COLO668 (cell line): ENCODE measurements at regions not wholly inside any gene's neighbourhood (a gene's known extent, or its start where the extent isn't known, plus 50 kb on each side); places are given as distances from the start of the nearest gene placed in this dataset.
A peak's percentile ranks its signal among the peaks of the same experiment; 100 is the strongest.

Experiments used
- DNase-seq: peaks from one replicate; lab custom pipeline; 2025; ENCODE audit not compliant: unreplicated experiment; lab: John Stamatoyannopoulos, UW

DNA sequence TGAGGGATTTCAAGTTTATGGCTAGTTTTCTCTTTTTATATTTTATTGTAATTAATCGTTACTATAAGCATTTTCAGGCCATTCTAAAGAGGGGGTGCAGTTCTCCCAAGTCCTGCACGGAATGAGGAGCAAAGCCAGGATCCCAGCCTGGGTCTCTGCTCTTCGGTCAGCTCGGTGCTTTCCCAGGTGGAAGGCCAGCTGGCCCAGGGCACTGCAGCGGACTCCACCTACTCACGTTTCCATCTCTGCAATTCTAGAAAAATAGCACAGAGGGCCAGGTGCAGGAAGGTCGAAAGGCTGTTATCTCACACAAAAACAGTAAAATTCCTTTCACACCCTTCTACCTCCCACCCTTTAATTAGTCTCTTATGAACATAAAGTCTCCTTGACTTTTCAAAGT, 59.5 kb upstream of the HES1 start:
- no peak for DNase-seq

DNA sequence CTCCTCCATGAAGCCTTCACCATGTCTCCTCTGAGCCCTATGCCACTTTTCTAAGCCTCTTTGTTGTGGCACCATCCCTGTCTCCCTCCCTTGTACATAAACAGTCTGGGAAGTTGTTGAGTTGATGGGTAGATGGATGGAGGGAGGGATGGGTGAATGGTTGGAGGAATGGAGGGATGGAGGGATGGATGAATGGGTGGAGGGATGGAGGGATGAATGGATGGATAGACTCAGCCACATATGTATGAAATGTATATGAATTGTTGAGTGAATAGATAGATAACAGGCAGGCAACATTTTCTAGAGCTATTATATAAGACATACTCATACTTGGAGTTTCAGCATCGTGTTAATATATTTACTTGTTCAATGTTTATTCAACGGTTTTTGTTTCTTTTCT, 58.3 kb upstream of the HES1 start:
- no peak for DNase-seq

DNA sequence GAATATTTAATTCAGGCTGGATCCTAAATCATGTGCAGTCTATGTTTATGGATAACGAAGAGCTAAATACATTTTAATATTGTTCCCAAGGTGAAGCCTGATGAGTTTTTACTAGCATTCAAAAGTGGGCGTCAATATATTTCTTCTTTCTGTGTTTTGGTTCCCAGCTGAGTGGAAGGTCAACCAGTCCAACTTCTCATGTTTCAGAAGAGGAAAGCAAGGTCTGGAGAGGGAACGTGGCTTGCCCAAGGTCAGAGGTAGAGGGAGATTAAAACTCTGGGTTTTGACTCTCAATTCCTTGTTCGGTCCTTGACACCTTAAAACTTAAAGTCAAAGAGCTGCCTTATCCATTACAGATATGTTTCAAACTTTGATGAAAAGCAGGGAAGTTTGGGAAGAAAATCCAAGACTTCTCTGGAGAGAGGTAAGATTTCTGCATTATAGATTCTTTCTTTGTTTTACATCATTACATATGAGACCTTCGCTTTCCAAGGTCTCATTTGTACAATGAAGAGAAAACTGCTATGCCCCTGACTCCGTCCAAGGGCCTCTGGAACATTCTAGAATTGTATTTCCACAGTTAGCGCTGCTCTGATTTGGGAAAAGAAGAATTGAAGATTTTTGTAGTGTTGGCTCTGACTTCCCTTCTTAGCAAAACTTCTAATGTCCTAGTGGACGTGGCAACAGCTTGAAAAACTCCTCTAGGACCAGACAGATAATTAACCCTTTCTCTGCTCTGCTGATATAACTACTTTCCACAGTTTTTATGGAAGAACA, 57.7 kb upstream of the HES1 start:
- no peak for DNase-seq

DNA sequence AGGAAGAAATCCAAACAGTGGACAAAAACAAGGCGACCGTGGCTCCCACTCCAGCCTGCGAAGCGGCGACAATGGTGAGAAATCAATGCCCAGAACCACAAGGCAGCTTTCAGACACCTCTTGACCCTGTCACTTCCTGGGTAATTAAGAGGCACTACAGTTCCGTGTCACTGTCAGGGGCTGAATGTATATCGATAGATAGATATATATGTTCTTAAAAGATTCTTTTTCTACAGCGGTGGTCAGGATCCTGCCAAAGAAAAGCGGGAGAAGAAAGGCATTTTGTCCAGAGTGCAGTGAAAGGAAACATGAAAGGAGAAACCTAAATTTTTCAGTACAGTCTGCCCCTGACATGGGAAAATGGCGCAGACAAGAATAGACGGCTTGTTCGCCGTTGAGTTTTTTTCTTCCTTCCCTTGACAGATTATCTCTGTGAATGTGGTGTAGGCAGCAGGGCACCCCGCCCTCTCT, 56.2 kb upstream of the HES1 start:
- DNase-seq = peak; percentile 13

DNA sequence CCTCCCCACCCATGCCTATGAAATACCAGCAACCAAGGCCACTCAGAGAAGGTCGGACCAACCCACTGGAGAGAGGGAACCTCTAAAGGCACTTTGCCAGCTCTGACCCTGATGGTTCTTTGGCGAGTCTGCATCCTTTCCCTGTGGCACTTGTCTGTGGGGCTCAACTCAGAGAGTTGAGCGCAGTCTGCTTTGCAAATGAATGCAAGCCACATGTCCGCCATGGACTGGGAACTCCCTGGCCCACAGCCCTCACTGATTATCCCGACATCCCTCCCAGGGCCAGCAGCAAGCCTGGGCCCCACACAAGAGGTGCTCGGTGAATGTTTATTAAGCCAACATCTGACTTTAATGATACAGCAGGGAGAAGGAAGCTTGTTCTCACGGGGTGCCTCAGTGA, 55.5 kb upstream of the HES1 start:
- DNase-seq = no peak

DNA sequence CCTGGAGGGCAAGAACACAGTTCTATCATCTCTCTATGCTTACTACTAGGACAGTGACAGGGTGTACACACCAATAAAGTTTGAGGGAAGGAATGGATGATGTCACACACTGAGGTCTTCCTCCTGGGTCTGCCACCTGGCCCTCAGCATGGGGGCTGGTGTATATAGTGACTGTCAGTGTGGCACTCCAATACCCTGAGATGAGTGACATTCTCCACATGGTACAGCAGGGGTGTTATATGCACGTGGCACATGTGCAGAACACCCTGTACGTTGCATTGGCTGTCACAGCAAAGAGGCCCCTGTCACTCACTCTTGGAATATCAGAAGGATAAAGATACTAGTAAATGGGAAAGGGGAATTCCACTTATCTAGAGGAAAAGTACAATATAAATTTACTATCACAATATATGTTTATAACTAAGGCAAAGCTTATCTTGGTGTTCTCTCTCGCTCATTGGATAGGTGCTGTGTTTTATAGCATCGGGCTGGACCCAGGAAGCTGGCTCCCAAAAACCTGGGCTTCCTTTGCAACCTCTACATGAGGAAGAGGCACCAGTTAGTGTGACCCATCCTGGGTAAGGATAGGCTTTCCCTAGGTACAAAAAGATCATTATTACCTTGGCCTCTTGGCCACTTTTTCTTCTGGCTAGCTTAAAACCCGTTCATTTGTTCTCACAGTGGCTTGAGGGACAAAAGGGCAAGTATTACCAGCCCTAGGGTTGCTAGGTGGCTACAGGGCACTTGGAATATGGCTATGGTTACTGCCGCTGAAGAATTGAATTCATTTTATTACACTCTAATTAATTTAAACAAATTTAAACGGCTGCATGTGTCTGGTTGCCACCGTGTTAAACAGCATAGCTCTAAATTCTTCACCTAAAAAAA, 54.8 kb upstream of the HES1 start:
- DNase-seq = peak; percentile 7

DNA sequence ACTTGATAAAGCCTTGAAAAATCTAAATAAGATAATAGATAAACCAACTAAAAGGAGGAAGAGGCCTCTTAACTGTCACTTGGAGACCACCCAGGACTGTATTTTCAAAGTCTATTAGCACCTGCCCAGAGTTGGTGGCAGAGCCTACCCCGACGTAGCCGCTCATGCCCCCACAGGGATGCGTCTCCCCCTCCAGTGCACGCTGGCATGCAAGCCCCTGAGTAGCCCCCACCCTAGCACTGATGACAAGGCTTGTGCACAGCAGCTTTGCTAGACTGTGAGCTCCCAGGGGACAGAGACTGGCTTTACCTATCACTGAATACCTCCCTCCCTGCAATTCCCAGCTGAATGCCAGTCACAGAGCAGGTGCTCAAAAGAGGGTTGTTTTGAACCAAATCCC, 54.1 kb upstream of the HES1 start:
- DNase-seq = no peak

DNA sequence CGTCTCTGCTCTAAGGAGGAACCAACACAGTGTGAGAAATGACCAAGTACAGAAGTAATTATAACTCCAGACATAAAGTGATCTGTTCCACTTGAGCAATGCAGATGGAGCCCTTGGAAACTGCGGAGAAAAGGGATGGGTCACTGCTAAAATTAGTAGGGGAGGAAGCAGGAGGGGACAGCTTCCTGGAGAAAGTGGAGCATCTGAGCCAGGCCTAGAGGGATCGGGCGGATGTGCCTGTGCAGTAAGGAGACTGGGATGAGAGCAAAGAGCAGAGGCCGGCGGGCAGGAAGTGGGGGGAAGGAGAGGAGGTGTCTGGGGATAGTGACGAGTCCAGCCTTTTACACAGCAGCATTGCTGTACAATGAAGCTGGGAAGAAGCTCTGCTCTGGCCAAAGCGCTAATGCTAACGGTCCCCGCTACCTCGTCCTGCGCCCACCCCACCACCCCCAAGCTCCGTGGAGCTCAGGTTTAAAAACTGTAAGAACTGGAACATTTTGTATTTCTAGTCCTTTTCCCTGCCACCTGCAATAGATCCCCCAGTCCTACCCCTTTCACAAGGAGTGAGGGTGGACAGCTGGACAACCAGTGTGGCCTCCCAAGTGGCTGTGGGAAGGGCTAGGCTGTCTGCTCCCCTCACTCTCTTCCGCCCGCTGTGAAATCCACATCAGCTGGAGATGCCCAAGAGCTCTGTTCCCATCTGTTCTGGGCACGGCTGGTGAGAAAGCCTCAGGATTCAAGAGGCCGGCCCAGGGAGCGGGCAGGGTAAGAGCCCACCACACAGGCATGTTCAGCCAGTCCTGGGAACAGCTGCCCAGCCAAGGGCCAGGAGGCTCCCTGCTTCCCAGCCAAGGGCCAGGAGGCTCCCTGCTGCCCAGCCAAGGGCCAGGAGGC, 53.0 kb upstream of the HES1 start:
- DNase-seq = no peak

DNA sequence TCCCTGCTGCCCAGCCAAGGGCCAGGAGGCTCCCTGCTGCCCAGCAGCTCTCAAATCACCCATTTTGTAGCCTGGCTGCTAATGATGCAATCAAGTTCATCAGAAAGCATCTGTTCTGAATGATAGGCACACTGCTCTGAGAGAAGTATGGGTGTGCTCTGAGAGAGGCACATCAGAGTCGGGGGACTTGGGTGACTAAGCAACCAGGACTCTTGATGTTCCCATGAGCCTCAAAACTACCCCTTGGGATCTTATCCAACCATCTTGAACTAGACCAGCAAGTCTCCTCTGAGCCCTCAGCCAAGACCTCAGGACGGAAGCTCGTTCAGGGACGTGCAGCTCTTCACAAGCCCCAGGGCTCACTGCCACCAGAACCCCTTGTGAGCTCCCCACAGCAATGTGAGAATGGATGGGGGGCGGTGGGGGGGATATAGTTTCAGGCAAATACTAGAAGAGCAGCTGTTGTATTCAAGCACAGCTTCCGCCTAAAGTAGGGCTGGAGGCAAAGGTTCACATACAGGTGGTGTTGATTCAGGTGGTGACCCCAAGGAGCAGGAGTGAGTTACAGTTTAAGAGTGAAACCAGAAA, 52.2 kb upstream of the HES1 start:
- DNase-seq = no peak

DNA sequence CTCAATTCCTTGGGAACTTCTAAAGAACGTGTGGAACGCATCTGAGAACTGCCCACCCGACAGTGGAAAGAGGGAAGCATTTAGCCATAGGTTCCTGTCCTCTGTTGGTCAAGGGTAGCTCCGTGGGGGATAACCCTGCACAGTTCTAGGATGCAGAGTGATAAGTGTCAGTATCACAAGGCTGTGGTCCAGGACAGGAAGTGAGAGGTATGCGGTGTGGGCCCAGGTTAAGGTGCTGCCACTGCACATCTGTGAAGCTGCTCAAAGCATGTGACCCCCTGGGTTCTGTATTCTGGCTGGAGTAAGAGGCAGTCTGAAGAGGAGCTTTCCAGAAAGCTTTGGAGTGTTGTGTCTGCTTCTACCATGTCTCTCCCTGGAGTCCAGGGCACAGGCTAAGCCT, 51.7 kb upstream of the HES1 start:
- DNase-seq = no peak
